ENCODE measurements at regions not wholly inside any gene's neighbourhood (a gene's known extent, or its start where the extent isn't known, plus 50 kb on each side); places are given as distances from the start of the nearest gene placed in this dataset.

- TF ChIP-seq POLR2A (IDR thresholded peaks at IDR 0.05; ENCODE audit: low read depth, low read length): no peak
- no peak for TF ChIP-seq POLR2AphosphoS5 (IDR thresholded peaks at IDR 0.05; ENCODE audit: low read depth, low read length)
Observed at GRCh38 chr18:44171301-44171700, 509.4 kb upstream of the SETBP1 start.
